Esophagus squamous epithelium (tissue), 5 donors: ENCODE measurements at regions not wholly inside any gene's neighbourhood (a gene's known extent, or its start where the extent isn't known, plus 50 kb on each side); places are given as distances from the start of the nearest gene placed in this dataset.

Experiments used
- DNase-seq: peaks from one replicate; lab custom pipeline; 2025; lab: John Stamatoyannopoulos, UW
- H3K27ac ChIP-seq, 4 donors: fragments of 200-600 bp; sonication (generic); one replicate each; pipeline ENCODE4 v1.5.1; 2016 to 2019; ENCODE audit warnings: mild to moderate bottlenecking in 1 of 4
- H3K27me3 ChIP-seq, 4 donors: fragments of 200-600 bp; sonication (generic); 1 replicate in 3 of 4; 2 replicates in 1 of 4; pipeline versions ENCODE4 v1.5.1 to v1.6.0; 2017 to 2021; ENCODE audit warnings: antibody characterized with exemption in 1 of 4
- H3K36me3 ChIP-seq, 3 donors: fragments of 200-600 bp; sonication (generic); one replicate each; pipeline ENCODE4 v1.5.1; 2016 to 2019
- H3K4me1 ChIP-seq, 3 donors: fragments of 200-600 bp; sonication (generic); one replicate each; pipeline ENCODE4 v1.5.1; 2017 to 2019
- H3K4me3 ChIP-seq, 4 donors: fragments of 200-600 bp; sonication (generic); 1 replicate in 3 of 4; 2 replicates in 1 of 4; pipeline ENCODE4 v1.5.1; 2016 to 2019; ENCODE audit warnings: mild to moderate bottlenecking in 2 of 4, moderate library complexity in 1 of 4
- H3K9me3 ChIP-seq, 3 donors: fragments of 200-600 bp; sonication (generic); one replicate each; pipeline ENCODE4 v1.5.1; 2016 to 2019
- CTCF ChIP-seq, 6 experiments: fragments of 450-650 bp in 4 of 6; fragments of 200-600 bp in 2 of 6; sonication (generic) in 2 of 6; IDR thresholded peaks; one replicate each; pipeline ENCODE4 v1.5.1; 2016 to 2019; ENCODE audit warnings: antibody characterized with exemption in 6 of 6, mild to moderate bottlenecking in 4 of 6, moderate library complexity in 4 of 6
- POLR2A ChIP-seq, 4 donors: fragments of 450-650 bp; IDR thresholded peaks; one replicate each; pipeline ENCODE4 v1.6.1; 2017; ENCODE audit warnings: antibody characterized with exemption in 4 of 4, mild to moderate bottlenecking in 4 of 4, moderate library complexity in 3 of 4
- WGBS, 2 donors: methylation state at CpG; one replicate each; pipeline ENCODE4 v1.1.5; 2018; 5-methylcytosine and 5-hydroxymethylcytosine counted together
- intact Hi-C: fragments of 100-400 bp; cut with DNase I; formaldehyde crosslinking; loops from one replicate; pipeline ENCODE4 v1.15.0; 2022
- donor health status: DM: yes; HTN: yes; CAD: no.

GRCh38 chr4:106584337-106584989 lies 215.9 kb upstream of the GIMD1 start:
- no peak overlapping the region for H3K4me3 ChIP-seq
- no peaks in the 10 kb centered on the region for H3K4me1 ChIP-seq
- H3K36me3 ChIP-seq, result no peaks in the 10 kb centered on the region
- H3K27ac ChIP-seq, result no peak overlapping the region
- TF ChIP-seq POLR2A (IDR thresholded peaks at IDR 0.05) (no peak), CTCF (IDR thresholded peaks at IDR 0.05) (no peak)
- intact Hi-C loops, result no loop called here
- no peak for DNase-seq
- no peaks in the 10 kb centered on the region for H3K9me3 ChIP-seq
- no peaks in the 10 kb centered on the region for H3K27me3 ChIP-seq

GRCh38 chr4:106583567-106583966 lies 215.0 kb upstream of the GIMD1 start:
- no peaks in the 10 kb centered on the region for H3K27me3 ChIP-seq
- no peak for DNase-seq
- 28 to 55% methylated on average over 2 of the region's 2 CpGs for WGBS, 2 donors
- no peak for TF ChIP-seq POLR2A (IDR thresholded peaks at IDR 0.05)
- TF ChIP-seq CTCF (IDR thresholded peaks at IDR 0.05), result no peak
- H3K27ac ChIP-seq, result no peak overlapping the region
- H3K36me3 ChIP-seq, result no peaks in the 10 kb centered on the region
- no peaks in the 10 kb centered on the region for H3K4me1 ChIP-seq
- H3K9me3 ChIP-seq, result no peaks in the 10 kb centered on the region
- intact Hi-C loops, result no loop called here
- H3K4me3 ChIP-seq, result no peak overlapping the region

- TF ChIP-seq CTCF (IDR thresholded peaks at IDR 0.05) (no peak), POLR2A (IDR thresholded peaks at IDR 0.05) (no peak)
- no peak overlapping the region for H3K27ac ChIP-seq
Observed at GRCh38 chr4:106583108-106583507, 214.5 kb upstream of the GIMD1 start.

DNA sequence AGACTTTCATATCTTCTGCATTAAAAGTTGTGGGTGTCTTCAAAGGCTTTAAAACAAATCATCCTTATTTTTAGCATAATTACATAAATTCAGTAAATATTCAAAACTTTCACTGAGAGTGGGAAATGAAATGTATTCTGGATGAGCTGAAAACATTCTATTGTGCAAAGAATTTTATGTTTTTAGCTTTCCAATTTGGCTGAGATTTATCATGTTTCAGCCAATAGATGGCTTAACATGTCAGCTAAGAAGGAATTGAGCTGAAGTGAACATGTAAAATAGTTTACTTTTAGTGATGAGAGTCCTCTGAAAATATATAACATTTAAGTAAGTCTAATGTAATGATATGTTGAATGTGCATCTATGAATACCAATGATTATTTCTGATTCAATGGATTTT lies 213.5 kb upstream of the GIMD1 start:
- no peaks in the 10 kb centered on the region for H3K4me1 ChIP-seq
- H3K27me3 ChIP-seq, result no peaks in the 10 kb centered on the region
- no peak overlapping the region for H3K27ac ChIP-seq
- no peak for DNase-seq
- H3K4me3 ChIP-seq, result no peak overlapping the region
- TF ChIP-seq POLR2A (IDR thresholded peaks at IDR 0.05), result no peak
- H3K9me3 ChIP-seq, result no peaks in the 10 kb centered on the region
- intact Hi-C loops, result no loop called here
- H3K36me3 ChIP-seq, result no peaks in the 10 kb centered on the region

More at GRCh38 chr4:106583108-106583507, 214.5 kb upstream of the GIMD1 start:
- H3K36me3 ChIP-seq, result no peaks in the 10 kb centered on the region
- 58 to 67% methylated on average over 2 of the region's 2 CpGs for WGBS, 2 donors
- DNase-seq, result no peak
- no peaks in the 10 kb centered on the region for H3K27me3 ChIP-seq
- no peaks in the 10 kb centered on the region for H3K9me3 ChIP-seq
- no peaks in the 10 kb centered on the region for H3K4me1 ChIP-seq
- intact Hi-C loops, result no loop called here
- no peak overlapping the region for H3K4me3 ChIP-seq

GRCh38 chr4:106579236-106579635 lies 210.7 kb upstream of the GIMD1 start:
- DNase-seq, result no peak

More at GRCh38 chr4:106579236-106579635, 210.7 kb upstream of the GIMD1 start:
- intact Hi-C loops, result no loop called here
- H3K36me3 ChIP-seq, result no peaks in the 10 kb centered on the region
- H3K9me3 ChIP-seq, result no peaks in the 10 kb centered on the region
- H3K4me1 ChIP-seq, result no peaks in the 10 kb centered on the region
- no peak for TF ChIP-seq CTCF (IDR thresholded peaks at IDR 0.05)
- no peak for TF ChIP-seq POLR2A (IDR thresholded peaks at IDR 0.05)
- H3K27ac ChIP-seq, result no peak overlapping the region
- no peak overlapping the region for H3K4me3 ChIP-seq
- H3K27me3 ChIP-seq, result no peaks in the 10 kb centered on the region
